ENCODE measurements at regions not wholly inside any gene's neighbourhood (a gene's known extent, or its start where the extent isn't known, plus 50 kb on each side); places are given as distances from the start of the nearest gene placed in this dataset.

- TF ChIP-seq CTCF (IDR thresholded peaks at IDR 0.05) (no peak), POLR2AphosphoS5 (IDR thresholded peaks at IDR 0.05; ENCODE audit: insufficient read depth in 1 of 2, low read depth in 1 of 2) (no peak)
These were observed 80.4 kb downstream of the DLEU7 start for GRCh38 chr13:50762969-50763567.

Data from vagina (tissue), 2 donors.